Omental fat pad (tissue), 3 donors: ENCODE measurements at regions not wholly inside any gene's neighbourhood (a gene's known extent, or its start where the extent isn't known, plus 50 kb on each side); places are given as distances from the start of the nearest gene placed in this dataset.

Experiments
- ATAC-seq: fragments of 150-250 bp; one replicate; pipeline ENCODE4 v1.9.1; 2016; ENCODE audit warnings: mild to moderate bottlenecking, moderate library complexity; ENCODE audit not compliant: low FRiP score
- DNase-seq: peaks from one replicate; pipeline ENCODE4 v3.0.0-alpha.2; 2019; ENCODE audit warnings: low spot score
- TF ChIP-seq, protein P1 (sequence below), 3 donors: fragments of 450-650 bp; IDR thresholded peaks; one replicate each; pipeline ENCODE4 v1.5.1; 2016 to 2017; ENCODE audit warnings: antibody characterized with exemption in 3 of 3, mild to moderate bottlenecking in 3 of 3, moderate library complexity in 2 of 3

DNA sequence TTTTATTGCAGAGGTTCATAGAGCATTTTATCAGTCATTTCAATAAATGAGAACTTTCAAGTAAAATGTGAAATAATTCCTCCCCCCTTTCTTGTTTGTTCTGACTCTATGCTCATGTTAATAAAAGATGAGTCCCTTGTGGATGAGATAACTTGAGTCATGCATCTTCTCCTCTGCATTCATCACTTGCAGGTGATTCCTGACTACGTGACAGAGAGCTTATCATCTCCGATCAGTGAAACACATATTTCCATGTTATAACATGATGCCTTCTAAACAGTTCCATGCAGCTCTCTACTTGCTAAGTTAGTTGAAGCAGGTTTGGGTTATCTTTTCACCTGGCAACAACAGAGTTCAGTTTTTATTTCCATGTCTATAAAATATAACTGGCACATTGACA lies 160.1 kb upstream of the ANKRD50 start:
- TF ChIP-seq, protein P1, sequence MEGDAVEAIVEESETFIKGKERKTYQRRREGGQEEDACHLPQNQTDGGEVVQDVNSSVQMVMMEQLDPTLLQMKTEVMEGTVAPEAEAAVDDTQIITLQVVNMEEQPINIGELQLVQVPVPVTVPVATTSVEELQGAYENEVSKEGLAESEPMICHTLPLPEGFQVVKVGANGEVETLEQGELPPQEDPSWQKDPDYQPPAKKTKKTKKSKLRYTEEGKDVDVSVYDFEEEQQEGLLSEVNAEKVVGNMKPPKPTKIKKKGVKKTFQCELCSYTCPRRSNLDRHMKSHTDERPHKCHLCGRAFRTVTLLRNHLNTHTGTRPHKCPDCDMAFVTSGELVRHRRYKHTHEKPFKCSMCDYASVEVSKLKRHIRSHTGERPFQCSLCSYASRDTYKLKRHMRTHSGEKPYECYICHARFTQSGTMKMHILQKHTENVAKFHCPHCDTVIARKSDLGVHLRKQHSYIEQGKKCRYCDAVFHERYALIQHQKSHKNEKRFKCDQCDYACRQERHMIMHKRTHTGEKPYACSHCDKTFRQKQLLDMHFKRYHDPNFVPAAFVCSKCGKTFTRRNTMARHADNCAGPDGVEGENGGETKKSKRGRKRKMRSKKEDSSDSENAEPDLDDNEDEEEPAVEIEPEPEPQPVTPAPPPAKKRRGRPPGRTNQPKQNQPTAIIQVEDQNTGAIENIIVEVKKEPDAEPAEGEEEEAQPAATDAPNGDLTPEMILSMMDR (IDR thresholded peaks at IDR 0.05) = no peak
- no peak for DNase-seq
- ATAC-seq = no peak

DNA sequence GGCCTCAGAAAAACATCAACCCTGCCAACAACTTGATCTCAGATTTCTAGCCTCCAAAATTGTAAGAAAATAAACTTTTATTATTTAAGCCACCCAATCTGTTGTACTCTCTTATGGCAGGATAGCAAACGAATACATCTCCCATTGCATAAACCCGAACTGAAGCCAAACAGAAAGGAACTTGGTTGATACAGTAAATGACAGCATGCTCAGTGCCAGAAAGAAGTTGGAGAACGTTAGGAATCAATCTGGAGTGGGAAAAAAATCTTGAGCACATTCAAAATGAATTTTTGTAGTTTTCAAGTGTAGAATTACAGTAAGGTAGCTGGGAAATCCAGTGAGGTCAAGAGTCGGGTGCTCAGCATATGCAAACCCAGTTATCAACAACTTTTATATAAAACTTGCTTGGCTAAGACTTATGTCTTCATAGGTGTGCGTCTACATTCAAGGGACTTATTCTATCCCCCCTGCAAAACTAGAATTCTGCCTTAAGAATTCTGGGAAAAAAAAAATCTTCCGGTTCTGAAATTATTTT lies 157.5 kb upstream of the ANKRD50 start:
- TF ChIP-seq, protein P1 (IDR thresholded peaks at IDR 0.05) = no peak
- DNase-seq = no peak
- no peak for ATAC-seq

DNA sequence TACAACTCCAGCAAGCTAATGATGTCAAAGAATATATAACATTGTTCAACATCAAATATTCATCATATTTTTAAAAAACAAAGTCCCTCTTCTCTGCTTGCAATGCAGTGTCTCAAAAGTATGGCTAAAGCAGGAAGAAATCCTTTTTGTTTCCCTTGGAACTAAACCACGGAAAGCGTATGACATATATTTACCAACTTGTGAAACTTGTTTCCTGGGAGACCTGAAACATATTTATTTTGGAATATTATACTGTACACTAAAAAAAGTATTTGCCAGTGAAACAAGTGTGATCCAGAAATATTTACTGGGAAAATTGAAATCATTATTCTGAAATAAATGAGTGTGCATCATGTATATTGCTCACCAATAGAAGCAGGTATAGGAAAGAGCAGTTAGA lies 156.0 kb upstream of the ANKRD50 start:
- ATAC-seq = no peak
- no peak for DNase-seq
- TF ChIP-seq, protein P1 (IDR thresholded peaks at IDR 0.05) = no peak

DNA sequence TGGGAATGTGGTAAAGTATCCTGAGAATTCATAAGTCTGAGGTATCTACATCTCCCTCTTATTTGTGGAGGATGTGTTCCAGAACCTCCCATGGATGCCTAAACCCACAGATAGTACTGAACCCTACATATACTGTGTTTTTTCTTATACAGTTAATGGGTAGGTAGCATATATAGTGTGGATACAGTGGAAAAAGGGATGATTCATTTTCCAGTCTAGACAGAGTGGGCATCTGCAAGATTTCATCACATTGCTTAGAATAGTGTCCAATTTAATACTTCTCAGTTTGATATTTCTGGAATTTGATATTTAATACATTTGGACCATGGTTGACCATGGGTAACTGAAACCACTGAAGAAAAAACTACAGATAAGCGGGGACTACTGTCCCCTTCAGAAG lies 155.0 kb upstream of the ANKRD50 start:
- ATAC-seq (no peak), DNase-seq (no peak)
- TF ChIP-seq, protein P1 (IDR thresholded peaks at IDR 0.05) = no peak

DNA sequence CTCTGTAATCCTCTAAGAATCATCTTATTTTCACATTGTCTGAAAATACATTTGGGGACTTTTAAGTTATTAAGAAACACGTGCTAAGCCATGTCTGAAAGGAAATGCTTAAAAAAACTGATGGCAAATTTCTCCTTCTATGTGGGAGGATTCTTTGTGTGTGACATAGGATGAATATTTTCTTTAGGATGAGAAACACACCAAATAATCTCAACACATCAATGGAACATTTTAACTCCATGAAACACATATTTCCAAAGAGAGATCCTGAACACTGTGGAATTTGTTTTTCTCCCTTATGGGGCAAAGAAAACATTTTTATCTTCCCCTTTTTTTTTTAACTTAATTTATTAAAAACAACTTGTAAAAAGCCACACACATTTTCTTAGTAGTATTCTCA lies 153.8 kb upstream of the ANKRD50 start:
- TF ChIP-seq, protein P1 (IDR thresholded peaks at IDR 0.05) = no peak

DNA sequence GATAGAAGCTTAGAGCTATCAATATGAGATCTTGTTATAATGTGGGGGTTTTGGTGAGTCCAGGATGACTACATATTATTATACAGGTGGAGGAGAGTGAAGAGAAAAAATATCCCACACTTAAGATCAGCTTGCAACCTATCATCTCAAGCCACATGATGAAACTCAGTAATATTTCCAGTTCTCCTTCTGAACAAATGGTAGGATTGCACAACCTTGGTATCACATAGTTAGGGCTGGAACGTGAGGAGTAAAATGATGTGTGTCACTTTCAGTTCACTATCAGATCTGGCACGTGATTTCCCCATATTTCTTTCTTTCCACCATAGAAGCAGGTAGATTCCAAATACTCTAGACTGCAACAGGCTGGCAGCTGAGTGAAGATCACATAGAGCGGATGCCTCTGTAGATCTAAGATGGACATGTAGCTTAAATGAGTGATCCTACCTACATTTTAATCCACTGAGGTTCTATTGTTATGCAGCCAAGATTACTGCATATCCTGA lies 150.6 kb upstream of the ANKRD50 start:
- no peak for DNase-seq
- TF ChIP-seq, protein P1 (IDR thresholded peaks at IDR 0.05) = no peak
- ATAC-seq = no peak

More for the DNA sequence above, 153.8 kb upstream of the ANKRD50 start:
- ATAC-seq (no peak), DNase-seq (no peak)

DNA sequence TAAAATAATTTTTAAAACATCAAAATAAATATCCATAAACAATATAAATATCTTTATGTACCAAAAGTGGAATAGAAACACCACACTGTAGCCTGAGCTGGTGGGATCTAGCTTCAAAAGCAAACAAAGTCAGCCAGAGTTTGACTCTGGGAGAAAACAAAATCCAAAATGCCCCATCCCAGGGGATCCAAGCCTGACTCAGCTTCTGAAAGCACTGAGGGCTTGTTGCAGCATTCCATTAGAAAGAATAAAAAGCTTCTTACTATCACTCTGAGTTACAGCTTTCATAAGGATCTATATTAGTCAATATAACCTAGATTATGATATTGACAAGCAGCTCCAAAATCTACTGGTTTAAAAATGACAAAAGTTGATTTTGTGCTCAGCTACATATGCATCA lies 149.7 kb upstream of the ANKRD50 start:
- DNase-seq = no peak
- no peak for ATAC-seq
- TF ChIP-seq, protein P1 (IDR thresholded peaks at IDR 0.05) = no peak
